ENCODE measurements at regions not wholly inside any gene's neighbourhood (a gene's known extent, or its start where the extent isn't known, plus 50 kb on each side); places are given as distances from the start of the nearest gene placed in this dataset.

DNA sequence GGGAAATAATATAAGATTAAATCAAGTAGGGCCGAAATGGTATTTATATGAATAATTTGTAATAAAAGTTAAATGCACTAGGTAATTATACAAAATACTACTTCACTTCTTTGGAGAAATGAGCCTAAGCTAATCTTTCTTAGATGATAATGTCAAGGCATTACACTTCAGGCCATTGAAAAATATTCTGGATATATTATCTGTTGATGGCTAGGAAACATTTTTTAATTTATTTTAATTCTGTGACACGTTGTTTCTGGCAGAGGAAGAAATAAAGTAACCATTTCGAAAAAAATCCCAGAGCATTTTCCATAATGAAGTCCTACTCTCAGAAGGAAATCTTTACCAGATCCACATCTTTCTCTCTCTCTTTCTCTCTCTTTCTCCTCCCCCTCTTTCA, 133.9 kb downstream of the MMUT start:
- H2AFZ ChIP-seq, result 0 out of 2 replicates have a peak overlapping the region, but pooled peaks have one; percentile 25
- H3K9ac ChIP-seq, result no peak overlapping the region
- H3K27me3 ChIP-seq (replicated peaks; ENCODE audit: insufficient read depth), result no peaks in the 10 kb centered on the region
- WGBS, 2 experiments (ENCODE audit: low coverage in 1 of 2, low lambda C conversion rate in 2 of 2, missing lambda C conversion rate in 2 of 2), result 48 to 62% methylated on average over 3 of the region's 3 CpGs
- H4K20me1 ChIP-seq (ENCODE audit: insufficient read depth), result no peaks in the 10 kb centered on the region
- peaks cover 12% of the 10 kb centered on the region for H3F3A ChIP-seq (ENCODE audit: insufficient read depth)
- H3K36me3 ChIP-seq (ENCODE audit: low read depth), result no peaks in the 10 kb centered on the region
- in situ Hi-C loops (cut with MboI), result no loop called here
- TF ChIP-seq EZH2phosphoT487 (IDR thresholded peaks at IDR 0.05; ENCODE audit: insufficient read depth, low read depth) (no peak), EZH2 (IDR thresholded peaks at IDR 0.05; ENCODE audit: insufficient read depth, poor library complexity, severe bottlenecking) (no peak)
- peaks cover 20% of the 10 kb centered on the region for H3K4me1 ChIP-seq (ENCODE audit: insufficient read depth)
- H3K4me3 ChIP-seq, result no peak overlapping the region
- H3K4me2 ChIP-seq (ENCODE audit: unreplicated experiment), result no peak overlapping the region
- no peaks in the 10 kb centered on the region for H3K9me3 ChIP-seq (ENCODE audit: low read depth)
- DNase-seq, result no peak
- no peak overlapping the region for H3K27ac ChIP-seq
- H3K79me2 ChIP-seq (ENCODE audit: insufficient read depth), result no peaks in the 10 kb centered on the region
- no peaks in the 10 kb centered on the region for H3K9me2 ChIP-seq (ENCODE audit: insufficient read depth)

DNA sequence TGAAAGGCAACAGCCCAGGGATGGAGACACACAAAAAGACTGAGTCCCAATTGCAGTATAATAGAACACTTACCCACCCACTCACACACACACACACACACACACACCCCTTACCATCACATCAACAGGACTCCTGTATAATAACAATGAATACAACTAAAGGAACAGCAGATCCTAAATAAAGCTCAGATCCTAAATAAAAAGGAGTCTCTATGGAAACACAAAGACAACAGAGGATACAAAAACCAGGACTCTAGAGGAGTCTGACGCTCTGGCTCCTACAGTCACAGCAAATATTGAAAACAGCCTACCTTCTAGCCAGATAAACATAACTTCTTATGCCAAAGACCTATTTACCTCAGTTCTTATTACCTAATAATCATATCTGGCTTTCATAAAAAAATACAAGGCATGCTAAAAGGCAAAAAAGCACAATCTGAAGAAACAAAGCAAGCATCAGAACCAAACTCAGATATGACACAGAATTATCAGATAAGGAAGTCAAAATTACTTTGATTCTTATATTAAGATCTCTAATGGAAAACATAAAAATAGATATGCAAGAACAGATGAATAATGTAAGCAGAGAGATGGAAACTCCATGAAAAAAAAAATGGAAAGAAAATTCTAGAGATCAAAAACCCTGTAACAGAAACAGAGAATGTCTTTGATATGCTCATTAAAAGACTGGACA, 134.9 kb downstream of the MMUT start:
- in situ Hi-C loops (cut with MboI), result no loop called here
- Histone ChIP-seq H3K79me2 (ENCODE audit: insufficient read depth) (no peaks in the 10 kb centered on the region), H4K20me1 (ENCODE audit: insufficient read depth) (no peaks in the 10 kb centered on the region), H3F3A (ENCODE audit: insufficient read depth) (peaks cover 12% of the 10 kb centered on the region), H3K4me3 (no peak overlapping the region), H3K4me1 (ENCODE audit: insufficient read depth) (peaks cover 20% of the 10 kb centered on the region), H3K9me2 (ENCODE audit: insufficient read depth) (no peaks in the 10 kb centered on the region), H3K27ac (no peak overlapping the region), H3K27me3 (replicated peaks; ENCODE audit: insufficient read depth) (no peaks in the 10 kb centered on the region), H3K9ac (no peak overlapping the region), H3K9me3 (ENCODE audit: low read depth) (no peaks in the 10 kb centered on the region), H3K4me2 (ENCODE audit: unreplicated experiment) (no peak overlapping the region), H3K36me3 (ENCODE audit: low read depth) (no peaks in the 10 kb centered on the region), H2AFZ (peak overlapping the region; percentile 25; the same call in 1 of the 2 replicates)
- no peak for TF ChIP-seq EZH2phosphoT487 (IDR thresholded peaks at IDR 0.05; ENCODE audit: insufficient read depth, low read depth)
- 78 to 79% methylated on average over 1 of the region's 1 CpG for WGBS, 2 experiments (ENCODE audit: low coverage in 1 of 2, low lambda C conversion rate in 2 of 2, missing lambda C conversion rate in 2 of 2)
- DNase-seq, result no peak

DNA sequence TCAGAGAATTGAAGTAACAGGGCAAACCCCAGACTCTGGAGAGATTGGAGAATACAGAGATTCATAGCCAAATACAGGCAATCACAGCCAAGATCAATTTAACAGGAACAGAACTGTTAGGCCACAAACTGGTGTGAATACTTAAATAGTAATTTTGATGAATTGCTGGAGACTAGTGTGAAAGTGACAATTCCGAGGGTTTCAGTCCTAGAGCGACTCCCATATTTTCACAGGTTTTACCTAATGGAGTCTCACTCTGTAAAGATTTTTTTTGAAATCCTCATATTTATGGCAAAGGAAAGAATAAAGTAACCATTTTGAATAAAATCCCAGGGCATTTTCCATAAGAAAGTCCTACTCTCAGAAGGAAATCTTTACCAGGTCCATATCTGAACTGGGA, 135.5 kb downstream of the MMUT start:
- Histone ChIP-seq H2AFZ (peak overlapping the region; percentile 41; the same call in 1 of the 2 replicates), H3K4me3 (no peak overlapping the region), H3K79me2 (ENCODE audit: insufficient read depth) (no peaks in the 10 kb centered on the region), H4K20me1 (ENCODE audit: insufficient read depth) (no peaks in the 10 kb centered on the region), H3F3A (ENCODE audit: insufficient read depth) (peaks cover 12% of the 10 kb centered on the region), H3K9me2 (ENCODE audit: insufficient read depth) (no peaks in the 10 kb centered on the region), H3K36me3 (ENCODE audit: low read depth) (no peaks in the 10 kb centered on the region), H3K4me2 (ENCODE audit: unreplicated experiment) (peak overlapping the region; percentile 55), H3K9ac (no peak overlapping the region), H3K27me3 (replicated peaks; ENCODE audit: insufficient read depth) (no peaks in the 10 kb centered on the region), H3K9me3 (ENCODE audit: low read depth) (no peaks in the 10 kb centered on the region), H3K27ac (no peak overlapping the region), H3K4me1 (ENCODE audit: insufficient read depth) (peaks cover 20% of the 10 kb centered on the region)
- no peak for DNase-seq
- TF ChIP-seq EZH2 (IDR thresholded peaks at IDR 0.05; ENCODE audit: insufficient read depth, poor library complexity, severe bottlenecking), result no peak
- no peak for TF ChIP-seq EZH2phosphoT487 (IDR thresholded peaks at IDR 0.05; ENCODE audit: insufficient read depth, low read depth)
- 81 to 93% methylated on average over 2 of the region's 2 CpGs for WGBS, 2 experiments (ENCODE audit: low coverage in 1 of 2, low lambda C conversion rate in 2 of 2, missing lambda C conversion rate in 2 of 2)
- in situ Hi-C loops (cut with MboI), result no loop called here

DNA sequence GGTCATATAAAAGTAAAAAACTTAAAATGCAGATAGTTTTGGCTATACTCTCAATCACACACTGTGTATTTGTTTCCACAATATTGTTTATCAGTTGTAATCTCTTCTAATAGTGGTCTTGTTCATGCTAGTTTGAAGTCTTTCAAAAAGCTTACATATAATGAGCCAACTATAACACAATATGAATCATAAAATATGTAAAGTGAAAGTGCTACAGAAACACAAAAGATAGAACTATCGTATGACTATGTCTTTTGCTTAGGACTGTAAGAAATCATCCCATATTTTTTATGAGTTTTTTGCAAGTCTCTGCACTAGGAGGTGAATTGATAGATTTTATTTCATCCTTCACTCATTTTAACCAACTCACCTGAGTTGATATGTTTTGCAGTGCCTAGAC, 136.0 kb downstream of the MMUT start:
- no peak for DNase-seq
- Histone ChIP-seq H3F3A (ENCODE audit: insufficient read depth) (peaks cover 12% of the 10 kb centered on the region), H4K20me1 (ENCODE audit: insufficient read depth) (no peaks in the 10 kb centered on the region), H3K4me3 (no peak overlapping the region), H3K27ac (no peak overlapping the region), H2AFZ (peak overlapping the region; percentile 41), H3K9ac (no peak overlapping the region), H3K4me1 (ENCODE audit: insufficient read depth) (peaks cover 20% of the 10 kb centered on the region), H3K79me2 (ENCODE audit: insufficient read depth) (no peaks in the 10 kb centered on the region), H3K27me3 (replicated peaks; ENCODE audit: insufficient read depth) (no peaks in the 10 kb centered on the region), H3K9me2 (ENCODE audit: insufficient read depth) (no peaks in the 10 kb centered on the region), H3K36me3 (ENCODE audit: low read depth) (no peaks in the 10 kb centered on the region), H3K9me3 (ENCODE audit: low read depth) (no peaks in the 10 kb centered on the region), H3K4me2 (ENCODE audit: unreplicated experiment) (peak overlapping the region; percentile 55)
- 88 to 93% methylated on average over 1 of the region's 1 CpG for WGBS, 2 experiments (ENCODE audit: low coverage in 1 of 2, low lambda C conversion rate in 2 of 2, missing lambda C conversion rate in 2 of 2)
- TF ChIP-seq EZH2 (IDR thresholded peaks at IDR 0.05; ENCODE audit: insufficient read depth, poor library complexity, severe bottlenecking) (no peak), EZH2phosphoT487 (IDR thresholded peaks at IDR 0.05; ENCODE audit: insufficient read depth, low read depth) (no peak)
- in situ Hi-C loops (cut with MboI), result no loop called here

Data from GM23248 (cell line).